ENCODE measurements at regions not wholly inside any gene's neighbourhood (a gene's known extent, or its start where the extent isn't known, plus 50 kb on each side); places are given as distances from the start of the nearest gene placed in this dataset.

DNA sequence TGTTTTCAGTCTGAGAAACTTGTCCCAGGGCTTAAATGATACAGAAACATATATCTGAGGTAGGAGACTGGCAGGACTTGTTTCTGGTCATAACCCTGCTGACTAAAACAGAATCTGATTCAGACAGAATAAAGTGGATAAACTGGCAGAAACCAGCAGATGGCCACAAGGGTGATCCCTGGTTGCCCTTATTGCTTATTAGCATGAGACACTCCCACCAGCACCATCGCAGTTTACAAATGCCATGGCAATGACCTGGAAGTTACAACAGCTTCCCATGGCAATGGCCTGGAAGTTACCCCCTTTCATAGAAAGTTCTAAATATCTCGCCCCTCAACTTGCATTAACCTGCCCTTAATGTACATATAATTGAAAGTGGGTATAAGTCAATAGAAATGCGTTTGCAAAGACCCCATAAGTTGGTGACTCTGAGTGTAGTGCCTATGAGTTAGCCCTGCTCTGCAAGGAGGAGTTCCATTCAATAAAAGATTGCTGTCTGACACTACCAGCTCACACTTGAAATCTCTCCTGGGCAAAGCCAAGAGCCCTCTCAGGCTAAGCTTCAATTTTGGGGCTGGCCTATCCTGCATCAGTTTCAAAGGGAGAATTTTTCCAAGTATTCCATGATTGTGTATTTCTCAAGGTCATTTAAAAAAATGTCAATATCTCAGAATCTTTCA is 52.9 kb upstream of the PAGE5 start:
- no peaks in the 10 kb centered on the region for H3K4me1 Mint-ChIP-seq
- peaks cover 13% of the 10 kb centered on the region for H3K9me3 Mint-ChIP-seq
- no peaks in the 10 kb centered on the region for H3K36me3 Mint-ChIP-seq (ENCODE audit: low read depth)
- no peak overlapping the region for H3K27ac Mint-ChIP-seq (ENCODE audit: unreplicated experiment)
- TF ChIP-seq, protein P1, sequence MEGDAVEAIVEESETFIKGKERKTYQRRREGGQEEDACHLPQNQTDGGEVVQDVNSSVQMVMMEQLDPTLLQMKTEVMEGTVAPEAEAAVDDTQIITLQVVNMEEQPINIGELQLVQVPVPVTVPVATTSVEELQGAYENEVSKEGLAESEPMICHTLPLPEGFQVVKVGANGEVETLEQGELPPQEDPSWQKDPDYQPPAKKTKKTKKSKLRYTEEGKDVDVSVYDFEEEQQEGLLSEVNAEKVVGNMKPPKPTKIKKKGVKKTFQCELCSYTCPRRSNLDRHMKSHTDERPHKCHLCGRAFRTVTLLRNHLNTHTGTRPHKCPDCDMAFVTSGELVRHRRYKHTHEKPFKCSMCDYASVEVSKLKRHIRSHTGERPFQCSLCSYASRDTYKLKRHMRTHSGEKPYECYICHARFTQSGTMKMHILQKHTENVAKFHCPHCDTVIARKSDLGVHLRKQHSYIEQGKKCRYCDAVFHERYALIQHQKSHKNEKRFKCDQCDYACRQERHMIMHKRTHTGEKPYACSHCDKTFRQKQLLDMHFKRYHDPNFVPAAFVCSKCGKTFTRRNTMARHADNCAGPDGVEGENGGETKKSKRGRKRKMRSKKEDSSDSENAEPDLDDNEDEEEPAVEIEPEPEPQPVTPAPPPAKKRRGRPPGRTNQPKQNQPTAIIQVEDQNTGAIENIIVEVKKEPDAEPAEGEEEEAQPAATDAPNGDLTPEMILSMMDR (conservative IDR thresholded peaks at IDR 0.05) = no peak
- H3K4me3 Mint-ChIP-seq = no peak overlapping the region
- DNase-seq (ENCODE audit: low read depth, low spot score) = no peak
- peaks cover 7% of the 10 kb centered on the region for H3K27me3 Mint-ChIP-seq (ENCODE audit: low read depth)

DNA sequence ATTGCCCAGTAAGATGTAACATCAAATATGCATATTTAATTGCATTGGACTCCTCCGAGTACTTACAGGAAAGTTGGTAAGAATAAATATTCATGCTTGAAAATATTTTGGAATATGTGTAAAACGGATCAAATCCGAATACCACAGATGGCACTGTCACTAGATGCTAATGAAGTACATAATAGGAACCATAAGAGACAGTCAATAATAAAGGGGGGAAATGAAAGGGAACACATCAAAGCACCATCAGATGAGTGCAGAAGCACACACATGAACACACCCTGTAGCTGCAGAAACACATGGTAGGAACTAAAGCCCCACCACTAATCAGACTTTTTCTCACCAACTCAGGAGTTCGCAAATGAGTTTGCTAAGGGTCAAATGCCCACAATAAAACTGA is 52.2 kb upstream of the PAGE5 start:
- H3K27me3 Mint-ChIP-seq (ENCODE audit: low read depth) = peaks cover 7% of the 10 kb centered on the region
- peaks cover 10% of the 10 kb centered on the region for H3K9me3 Mint-ChIP-seq
- H3K36me3 Mint-ChIP-seq (ENCODE audit: low read depth) = no peaks in the 10 kb centered on the region
- TF ChIP-seq, protein P1 (conservative IDR thresholded peaks at IDR 0.05) = no peak
- H3K4me1 Mint-ChIP-seq = no peaks in the 10 kb centered on the region
- H3K4me3 Mint-ChIP-seq = no peak overlapping the region
- H3K27ac Mint-ChIP-seq (ENCODE audit: unreplicated experiment) = no peak overlapping the region
- no peak for DNase-seq (ENCODE audit: low read depth, low spot score)

DNA sequence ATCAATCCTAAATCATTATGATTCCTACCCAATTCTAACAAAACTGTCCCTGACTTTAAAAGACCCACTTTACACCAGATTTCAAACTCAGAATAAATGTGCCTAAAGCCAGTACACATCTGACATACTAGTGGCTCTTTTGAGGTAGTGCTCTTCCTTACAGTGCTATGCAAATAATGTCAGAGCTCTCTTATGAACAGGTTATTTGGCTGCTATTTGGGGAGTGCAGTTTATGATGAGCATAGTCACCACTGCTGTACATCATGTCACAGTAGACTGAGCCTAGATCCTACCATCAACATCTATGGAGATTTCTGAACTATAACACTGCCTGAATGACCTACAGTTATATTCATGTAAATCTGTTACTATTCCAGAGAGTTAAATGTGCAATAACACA is 50.4 kb upstream of the PAGE5 start:
- TF ChIP-seq, protein P1 (conservative IDR thresholded peaks at IDR 0.05) = no peak
- peaks cover 3% of the 10 kb centered on the region for H3K27me3 Mint-ChIP-seq (ENCODE audit: low read depth)
- no peak overlapping the region for H3K4me3 Mint-ChIP-seq
- DNase-seq (ENCODE audit: low read depth, low spot score) = no peak
- no peaks in the 10 kb centered on the region for H3K4me1 Mint-ChIP-seq
- peaks cover 12% of the 10 kb centered on the region for H3K9me3 Mint-ChIP-seq
- H3K27ac Mint-ChIP-seq (ENCODE audit: unreplicated experiment) = no peak overlapping the region
- H3K36me3 Mint-ChIP-seq (ENCODE audit: low read depth) = no peaks in the 10 kb centered on the region
